ENCODE measurements at regions not wholly inside any gene's neighbourhood (a gene's known extent, or its start where the extent isn't known, plus 50 kb on each side); places are given as distances from the start of the nearest gene placed in this dataset.

DNA sequence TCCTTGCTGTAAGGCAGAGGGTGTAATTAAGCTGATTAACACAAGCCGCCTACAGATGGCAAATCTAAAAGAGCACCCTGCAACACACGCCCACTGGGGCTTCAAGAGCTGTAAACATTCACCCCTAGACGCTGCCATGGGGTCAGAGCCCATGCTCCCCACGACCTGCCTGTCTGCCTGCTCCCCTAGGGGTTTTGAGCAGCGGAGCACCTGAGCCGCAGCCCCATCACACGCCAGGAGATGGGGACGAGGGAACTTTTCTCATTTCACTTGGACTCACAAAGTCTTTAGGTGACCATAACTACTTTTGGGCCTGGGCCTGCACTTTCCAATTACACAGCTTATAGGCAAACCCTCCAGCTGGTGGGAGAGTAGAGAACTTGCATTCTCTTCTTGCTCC lies 99.0 kb upstream of the SOX4 start:
- H3K4me1 ChIP-seq (ENCODE audit: control insufficient read depth, insufficient read depth, low read length) = no peaks in the 10 kb centered on the region
- BruUV-seq (replicated peaks) = no TSS peak
- intact Hi-C loops (cut with micrococcal nuclease; ENCODE audit: unreplicated experiment) (no loop called here), in situ Hi-C loops (cut with HindIII; ENCODE audit: low pct_unique_long_range_greater_than_20kb, low sequenced_read_pairs) (no loop called here)
- H3K27ac ChIP-seq (ENCODE audit: low read length) = no peak overlapping the region
- H3K4me3 ChIP-seq (ENCODE audit: low read depth in 2 of 2, low read length in 2 of 2) = no peak overlapping the region
- no peaks in the 10 kb centered on the region for H3K9me3 ChIP-seq (ENCODE audit: control insufficient read depth, insufficient read depth, low read depth, low read length)
- no peak for ATAC-seq
- H3K36me3 ChIP-seq (ENCODE audit: control insufficient read depth, insufficient read depth, low read length) = no peaks in the 10 kb centered on the region
- no peak for DNase-seq (ENCODE audit: low read depth, low spot score)
- ChIA-PET POLR2A (no interaction called here), CTCF (interaction anchor here (0.6 kb wide), 1 partner anchor 109 kb away, joined by 7 read pairs; no protein-coding TSS in a partner anchor)
- no peak for TF ChIP-seq POLR2AphosphoS5 (IDR thresholded peaks at IDR 0.05; ENCODE audit: low read depth, low read length)
- TF ChIP-seq, protein P1, sequence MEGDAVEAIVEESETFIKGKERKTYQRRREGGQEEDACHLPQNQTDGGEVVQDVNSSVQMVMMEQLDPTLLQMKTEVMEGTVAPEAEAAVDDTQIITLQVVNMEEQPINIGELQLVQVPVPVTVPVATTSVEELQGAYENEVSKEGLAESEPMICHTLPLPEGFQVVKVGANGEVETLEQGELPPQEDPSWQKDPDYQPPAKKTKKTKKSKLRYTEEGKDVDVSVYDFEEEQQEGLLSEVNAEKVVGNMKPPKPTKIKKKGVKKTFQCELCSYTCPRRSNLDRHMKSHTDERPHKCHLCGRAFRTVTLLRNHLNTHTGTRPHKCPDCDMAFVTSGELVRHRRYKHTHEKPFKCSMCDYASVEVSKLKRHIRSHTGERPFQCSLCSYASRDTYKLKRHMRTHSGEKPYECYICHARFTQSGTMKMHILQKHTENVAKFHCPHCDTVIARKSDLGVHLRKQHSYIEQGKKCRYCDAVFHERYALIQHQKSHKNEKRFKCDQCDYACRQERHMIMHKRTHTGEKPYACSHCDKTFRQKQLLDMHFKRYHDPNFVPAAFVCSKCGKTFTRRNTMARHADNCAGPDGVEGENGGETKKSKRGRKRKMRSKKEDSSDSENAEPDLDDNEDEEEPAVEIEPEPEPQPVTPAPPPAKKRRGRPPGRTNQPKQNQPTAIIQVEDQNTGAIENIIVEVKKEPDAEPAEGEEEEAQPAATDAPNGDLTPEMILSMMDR (IDR thresholded peaks at IDR 0.05) = no peak
- H3K27me3 ChIP-seq (ENCODE audit: control insufficient read depth, insufficient read depth, low read length) = no peaks in the 10 kb centered on the region

DNA sequence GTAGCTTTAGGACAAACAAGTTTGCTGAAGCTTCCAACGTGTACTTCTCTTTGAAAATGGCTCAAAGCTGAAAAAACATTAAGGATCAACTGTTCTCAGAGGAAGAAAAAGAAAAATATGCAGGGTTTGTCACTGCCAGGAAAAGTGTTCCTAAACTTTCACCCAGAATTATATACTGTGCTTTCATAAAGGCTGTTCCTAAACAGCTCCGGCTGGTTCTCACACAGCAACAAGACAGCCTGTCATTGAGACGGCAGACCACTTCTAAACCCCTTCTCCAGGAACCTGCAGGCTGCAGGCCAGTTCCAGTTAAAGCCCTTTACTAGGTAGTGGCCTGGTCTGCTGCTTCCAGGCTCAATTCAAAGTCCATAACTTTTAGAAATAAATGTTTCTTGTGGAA lies 97.4 kb upstream of the SOX4 start:
- Histone ChIP-seq H3K27me3 (ENCODE audit: control insufficient read depth, insufficient read depth, low read length) (no peaks in the 10 kb centered on the region), H3K36me3 (ENCODE audit: control insufficient read depth, insufficient read depth, low read length) (no peaks in the 10 kb centered on the region), H3K9me3 (ENCODE audit: control insufficient read depth, insufficient read depth, low read depth, low read length) (no peaks in the 10 kb centered on the region), H3K4me1 (ENCODE audit: control insufficient read depth, insufficient read depth, low read length) (no peaks in the 10 kb centered on the region), H3K4me3 (ENCODE audit: low read depth in 2 of 2, low read length in 2 of 2) (no peak overlapping the region), H3K27ac (ENCODE audit: low read length) (no peak overlapping the region)
- ChIA-PET POLR2A (interaction anchor here (0.6 kb wide), 1 partner anchor 35 kb away, joined by 5 read pairs; no protein-coding TSS in a partner anchor), CTCF (no interaction called here)
- DNase-seq (ENCODE audit: low read depth, low spot score) (no peak), ATAC-seq (no peak)
- in situ Hi-C loops (cut with HindIII; ENCODE audit: low pct_unique_long_range_greater_than_20kb, low sequenced_read_pairs) (no loop called here), intact Hi-C loops (cut with micrococcal nuclease; ENCODE audit: unreplicated experiment) (no loop called here)
- TF ChIP-seq TCF7L2 (IDR thresholded peaks at IDR 0.05; ENCODE audit: low read depth, low read length) (no peak), SIN3A (IDR thresholded peaks at IDR 0.05; ENCODE audit: borderline replicate concordance, insufficient read depth, low read depth, low read length) (no peak), POLR2AphosphoS5 (IDR thresholded peaks at IDR 0.05; ENCODE audit: low read depth, low read length) (no peak)
- TF ChIP-seq, protein P2, sequence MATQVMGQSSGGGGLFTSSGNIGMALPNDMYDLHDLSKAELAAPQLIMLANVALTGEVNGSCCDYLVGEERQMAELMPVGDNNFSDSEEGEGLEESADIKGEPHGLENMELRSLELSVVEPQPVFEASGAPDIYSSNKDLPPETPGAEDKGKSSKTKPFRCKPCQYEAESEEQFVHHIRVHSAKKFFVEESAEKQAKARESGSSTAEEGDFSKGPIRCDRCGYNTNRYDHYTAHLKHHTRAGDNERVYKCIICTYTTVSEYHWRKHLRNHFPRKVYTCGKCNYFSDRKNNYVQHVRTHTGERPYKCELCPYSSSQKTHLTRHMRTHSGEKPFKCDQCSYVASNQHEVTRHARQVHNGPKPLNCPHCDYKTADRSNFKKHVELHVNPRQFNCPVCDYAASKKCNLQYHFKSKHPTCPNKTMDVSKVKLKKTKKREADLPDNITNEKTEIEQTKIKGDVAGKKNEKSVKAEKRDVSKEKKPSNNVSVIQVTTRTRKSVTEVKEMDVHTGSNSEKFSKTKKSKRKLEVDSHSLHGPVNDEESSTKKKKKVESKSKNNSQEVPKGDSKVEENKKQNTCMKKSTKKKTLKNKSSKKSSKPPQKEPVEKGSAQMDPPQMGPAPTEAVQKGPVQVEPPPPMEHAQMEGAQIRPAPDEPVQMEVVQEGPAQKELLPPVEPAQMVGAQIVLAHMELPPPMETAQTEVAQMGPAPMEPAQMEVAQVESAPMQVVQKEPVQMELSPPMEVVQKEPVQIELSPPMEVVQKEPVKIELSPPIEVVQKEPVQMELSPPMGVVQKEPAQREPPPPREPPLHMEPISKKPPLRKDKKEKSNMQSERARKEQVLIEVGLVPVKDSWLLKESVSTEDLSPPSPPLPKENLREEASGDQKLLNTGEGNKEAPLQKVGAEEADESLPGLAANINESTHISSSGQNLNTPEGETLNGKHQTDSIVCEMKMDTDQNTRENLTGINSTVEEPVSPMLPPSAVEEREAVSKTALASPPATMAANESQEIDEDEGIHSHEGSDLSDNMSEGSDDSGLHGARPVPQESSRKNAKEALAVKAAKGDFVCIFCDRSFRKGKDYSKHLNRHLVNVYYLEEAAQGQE (IDR thresholded peaks at IDR 0.05; ENCODE audit: insufficient read depth in 1 of 2, low read depth in 2 of 2, low read length in 1 of 2) = no peak
- TF ChIP-seq, protein P1 (IDR thresholded peaks at IDR 0.05) = no peak
- BruUV-seq (replicated peaks) = no TSS peak
